ENCODE measurements at regions not wholly inside any gene's neighbourhood (a gene's known extent, or its start where the extent isn't known, plus 50 kb on each side); places are given as distances from the start of the nearest gene placed in this dataset.

DNA sequence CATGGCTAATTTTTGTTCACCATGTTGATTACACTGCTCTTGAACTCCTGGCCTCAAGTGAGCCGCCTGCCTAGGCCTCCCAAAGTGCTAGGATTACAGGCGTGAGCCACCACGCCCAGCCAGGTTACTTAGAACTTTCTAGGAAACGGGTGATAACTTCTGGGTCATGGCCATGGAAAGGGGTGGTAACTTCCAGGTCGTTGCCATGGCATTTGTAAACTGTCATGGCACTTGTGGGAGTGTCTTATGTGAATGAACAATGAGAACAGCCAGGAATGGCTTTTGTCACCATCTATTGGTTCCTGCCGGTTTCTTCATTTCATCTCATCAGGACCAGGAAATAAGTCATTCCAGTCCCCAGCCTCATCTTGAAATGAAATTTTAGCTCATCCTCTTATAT is 120.9 kb downstream of the SLC16A9 start:
- no peaks in the 10 kb centered on the region for H3F3A ChIP-seq (ENCODE audit: insufficient read depth, low read length)
- H3K36me3 ChIP-seq (replicated peaks; ENCODE audit: insufficient read depth, low read length), result no peaks in the 10 kb centered on the region
- no peak overlapping the region for H3K27ac ChIP-seq (ENCODE audit: low read length)
- no peaks in the 10 kb centered on the region for H3K27me3 ChIP-seq (replicated peaks; ENCODE audit: insufficient read depth, low read length)
- H3K9ac ChIP-seq (ENCODE audit: low read length), result no peak overlapping the region
- no peaks in the 10 kb centered on the region for H3K9me3 ChIP-seq (replicated peaks; ENCODE audit: insufficient read depth, low read length)
- H3K79me2 ChIP-seq (ENCODE audit: low read length), result no peaks in the 10 kb centered on the region
- H4K20me1 ChIP-seq (ENCODE audit: insufficient read depth, low read length), result no peaks in the 10 kb centered on the region
- TF ChIP-seq EZH2phosphoT487 (IDR thresholded peaks at IDR 0.05; ENCODE audit: low read length) (no peak), EZH2 (optimal IDR thresholded peaks at IDR 0.05; ENCODE audit: low read depth, low read length) (no peak)
- TF ChIP-seq, protein P1, sequence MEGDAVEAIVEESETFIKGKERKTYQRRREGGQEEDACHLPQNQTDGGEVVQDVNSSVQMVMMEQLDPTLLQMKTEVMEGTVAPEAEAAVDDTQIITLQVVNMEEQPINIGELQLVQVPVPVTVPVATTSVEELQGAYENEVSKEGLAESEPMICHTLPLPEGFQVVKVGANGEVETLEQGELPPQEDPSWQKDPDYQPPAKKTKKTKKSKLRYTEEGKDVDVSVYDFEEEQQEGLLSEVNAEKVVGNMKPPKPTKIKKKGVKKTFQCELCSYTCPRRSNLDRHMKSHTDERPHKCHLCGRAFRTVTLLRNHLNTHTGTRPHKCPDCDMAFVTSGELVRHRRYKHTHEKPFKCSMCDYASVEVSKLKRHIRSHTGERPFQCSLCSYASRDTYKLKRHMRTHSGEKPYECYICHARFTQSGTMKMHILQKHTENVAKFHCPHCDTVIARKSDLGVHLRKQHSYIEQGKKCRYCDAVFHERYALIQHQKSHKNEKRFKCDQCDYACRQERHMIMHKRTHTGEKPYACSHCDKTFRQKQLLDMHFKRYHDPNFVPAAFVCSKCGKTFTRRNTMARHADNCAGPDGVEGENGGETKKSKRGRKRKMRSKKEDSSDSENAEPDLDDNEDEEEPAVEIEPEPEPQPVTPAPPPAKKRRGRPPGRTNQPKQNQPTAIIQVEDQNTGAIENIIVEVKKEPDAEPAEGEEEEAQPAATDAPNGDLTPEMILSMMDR (IDR thresholded peaks at IDR 0.05; ENCODE audit: low read length), result no peak
- no peak for DNase-seq
- H3K4me1 ChIP-seq (ENCODE audit: low read length), result no peaks in the 10 kb centered on the region
- H3K9me2 ChIP-seq (replicated peaks; ENCODE audit: insufficient read depth, low read length), result no peaks in the 10 kb centered on the region
- H2AFZ ChIP-seq (ENCODE audit: low read length), result no peak overlapping the region
- no peak overlapping the region for H3K4me2 ChIP-seq (ENCODE audit: low read depth, low read length)
- no peak overlapping the region for H3K4me3 ChIP-seq (ENCODE audit: low read length)

DNA sequence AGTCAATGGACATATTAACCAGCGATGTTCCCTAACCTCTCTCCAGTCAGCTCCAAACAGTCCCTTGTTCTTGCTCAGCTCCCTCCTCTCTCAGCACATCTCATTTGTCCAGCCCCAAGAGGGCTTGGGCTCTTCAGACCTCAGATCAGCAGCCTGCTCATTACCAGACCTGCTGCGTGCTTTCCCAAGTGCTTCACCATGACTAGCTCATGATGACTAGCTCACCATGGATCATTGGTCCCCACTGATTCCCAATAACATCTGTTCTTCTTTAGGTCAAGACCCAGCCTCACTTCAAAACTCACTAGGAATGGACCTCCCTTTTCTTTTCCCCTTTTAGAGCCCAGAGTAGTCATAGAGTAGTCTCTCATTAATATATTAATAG is 121.9 kb downstream of the SLC16A9 start:
- H3K4me1 ChIP-seq (ENCODE audit: low read length), result no peaks in the 10 kb centered on the region
- H4K20me1 ChIP-seq (ENCODE audit: insufficient read depth, low read length), result no peaks in the 10 kb centered on the region
- TF ChIP-seq, protein P1 (IDR thresholded peaks at IDR 0.05; ENCODE audit: low read length), result no peak
- TF ChIP-seq EZH2phosphoT487 (IDR thresholded peaks at IDR 0.05; ENCODE audit: low read length) (no peak), EZH2 (optimal IDR thresholded peaks at IDR 0.05; ENCODE audit: low read depth, low read length) (no peak)
- H3K9me3 ChIP-seq (replicated peaks; ENCODE audit: insufficient read depth, low read length), result no peaks in the 10 kb centered on the region
- H3K79me2 ChIP-seq (ENCODE audit: low read length), result no peaks in the 10 kb centered on the region
- H2AFZ ChIP-seq (ENCODE audit: low read length), result no peak overlapping the region
- H3K27ac ChIP-seq (ENCODE audit: low read length), result no peak overlapping the region
- no peaks in the 10 kb centered on the region for H3K36me3 ChIP-seq (replicated peaks; ENCODE audit: insufficient read depth, low read length)
- no peak overlapping the region for H3K4me2 ChIP-seq (ENCODE audit: low read depth, low read length)
- no peaks in the 10 kb centered on the region for H3K27me3 ChIP-seq (replicated peaks; ENCODE audit: insufficient read depth, low read length)
- H3K4me3 ChIP-seq (ENCODE audit: low read length), result no peak overlapping the region
- H3K9ac ChIP-seq (ENCODE audit: low read length), result no peak overlapping the region
- H3F3A ChIP-seq (ENCODE audit: insufficient read depth, low read length), result no peaks in the 10 kb centered on the region
- H3K9me2 ChIP-seq (replicated peaks; ENCODE audit: insufficient read depth, low read length), result no peaks in the 10 kb centered on the region
- DNase-seq, result no peak

DNA sequence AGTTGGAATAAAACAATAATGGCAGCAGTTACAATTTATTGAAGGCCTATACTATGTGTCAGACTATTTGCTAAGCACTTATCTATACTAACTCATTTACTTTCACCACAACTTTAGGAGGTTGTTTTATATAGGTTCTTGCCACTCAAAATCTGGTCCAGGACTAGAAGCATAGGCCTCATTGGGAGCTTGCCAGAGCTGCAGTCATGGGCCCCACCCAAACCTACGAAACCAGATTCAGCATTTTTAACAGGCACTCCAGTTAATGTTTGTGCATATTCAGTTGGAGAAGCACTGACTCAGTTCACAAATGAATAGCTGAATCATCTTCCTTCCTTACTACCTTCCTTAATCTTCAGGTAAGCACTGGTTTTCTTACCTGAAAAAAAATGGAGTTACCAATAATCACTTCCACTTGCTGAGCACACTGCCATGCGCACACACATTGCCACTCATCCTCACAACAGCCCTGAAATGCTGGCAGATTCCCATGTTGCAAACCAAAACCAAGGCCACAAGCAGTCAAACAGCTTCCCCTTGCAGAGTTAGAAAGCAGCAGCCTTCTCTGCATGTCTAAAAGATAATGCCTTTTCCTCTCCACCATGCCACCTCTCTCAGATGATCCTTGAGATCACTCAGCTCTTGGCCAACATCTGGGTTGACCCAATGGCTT is 122.4 kb downstream of the SLC16A9 start:
- Histone ChIP-seq H3K9me2 (replicated peaks; ENCODE audit: insufficient read depth, low read length) (no peaks in the 10 kb centered on the region), H3K4me2 (ENCODE audit: low read depth, low read length) (no peak overlapping the region), H3K79me2 (ENCODE audit: low read length) (no peaks in the 10 kb centered on the region), H3K4me1 (ENCODE audit: low read length) (no peaks in the 10 kb centered on the region), H2AFZ (ENCODE audit: low read length) (no peak overlapping the region), H3K27ac (ENCODE audit: low read length) (no peak overlapping the region), H3F3A (ENCODE audit: insufficient read depth, low read length) (no peaks in the 10 kb centered on the region), H3K9ac (ENCODE audit: low read length) (no peak overlapping the region), H4K20me1 (ENCODE audit: insufficient read depth, low read length) (no peaks in the 10 kb centered on the region), H3K27me3 (replicated peaks; ENCODE audit: insufficient read depth, low read length) (no peaks in the 10 kb centered on the region), H3K9me3 (replicated peaks; ENCODE audit: insufficient read depth, low read length) (no peaks in the 10 kb centered on the region), H3K4me3 (ENCODE audit: low read length) (no peak overlapping the region), H3K36me3 (replicated peaks; ENCODE audit: insufficient read depth, low read length) (no peaks in the 10 kb centered on the region)
- no peak for DNase-seq
- TF ChIP-seq, protein P1 (IDR thresholded peaks at IDR 0.05; ENCODE audit: low read length), result no peak
- TF ChIP-seq EZH2phosphoT487 (IDR thresholded peaks at IDR 0.05; ENCODE audit: low read length) (no peak), EZH2 (optimal IDR thresholded peaks at IDR 0.05; ENCODE audit: low read depth, low read length) (no peak)

Data from MM.1S (cell line).